ENCODE measurements at regions not wholly inside any gene's neighbourhood (a gene's known extent, or its start where the extent isn't known, plus 50 kb on each side); places are given as distances from the start of the nearest gene placed in this dataset.

DNA sequence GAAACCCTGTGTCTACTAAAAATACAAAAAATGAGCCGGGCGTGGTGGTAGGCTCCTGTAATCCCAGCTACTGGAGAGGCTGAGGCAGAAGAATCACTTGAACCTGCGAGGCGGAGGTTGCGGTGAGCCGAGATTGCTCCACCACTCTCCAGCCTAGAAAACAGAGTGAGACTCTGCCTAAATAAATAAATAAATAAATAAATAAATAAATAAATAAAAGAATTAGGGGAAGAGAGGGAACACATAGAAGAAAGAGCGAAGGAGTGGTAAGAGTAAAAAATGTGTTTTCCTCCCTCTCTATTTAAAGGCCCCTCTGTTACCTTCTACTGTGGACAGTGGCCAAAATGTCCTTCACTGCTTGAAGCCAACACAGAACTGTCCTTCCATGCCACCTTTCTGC, 103.9 kb upstream of the SOX21 start:
- TF ChIP-seq, protein P1, sequence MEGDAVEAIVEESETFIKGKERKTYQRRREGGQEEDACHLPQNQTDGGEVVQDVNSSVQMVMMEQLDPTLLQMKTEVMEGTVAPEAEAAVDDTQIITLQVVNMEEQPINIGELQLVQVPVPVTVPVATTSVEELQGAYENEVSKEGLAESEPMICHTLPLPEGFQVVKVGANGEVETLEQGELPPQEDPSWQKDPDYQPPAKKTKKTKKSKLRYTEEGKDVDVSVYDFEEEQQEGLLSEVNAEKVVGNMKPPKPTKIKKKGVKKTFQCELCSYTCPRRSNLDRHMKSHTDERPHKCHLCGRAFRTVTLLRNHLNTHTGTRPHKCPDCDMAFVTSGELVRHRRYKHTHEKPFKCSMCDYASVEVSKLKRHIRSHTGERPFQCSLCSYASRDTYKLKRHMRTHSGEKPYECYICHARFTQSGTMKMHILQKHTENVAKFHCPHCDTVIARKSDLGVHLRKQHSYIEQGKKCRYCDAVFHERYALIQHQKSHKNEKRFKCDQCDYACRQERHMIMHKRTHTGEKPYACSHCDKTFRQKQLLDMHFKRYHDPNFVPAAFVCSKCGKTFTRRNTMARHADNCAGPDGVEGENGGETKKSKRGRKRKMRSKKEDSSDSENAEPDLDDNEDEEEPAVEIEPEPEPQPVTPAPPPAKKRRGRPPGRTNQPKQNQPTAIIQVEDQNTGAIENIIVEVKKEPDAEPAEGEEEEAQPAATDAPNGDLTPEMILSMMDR (IDR thresholded peaks at IDR 0.05): no peak
- DNase-seq (ENCODE audit: extremely low spot score, unreplicated experiment): no peak
- H3K4me1 Mint-ChIP-seq (ENCODE audit: unreplicated experiment): no peaks in the 10 kb centered on the region
- H3K36me3 Mint-ChIP-seq (ENCODE audit: unreplicated experiment): no peaks in the 10 kb centered on the region
- H3K4me3 Mint-ChIP-seq (ENCODE audit: unreplicated experiment): no peak overlapping the region
- no peak overlapping the region for H3K27ac Mint-ChIP-seq (ENCODE audit: unreplicated experiment)
- no peaks in the 10 kb centered on the region for H3K9me3 Mint-ChIP-seq (ENCODE audit: unreplicated experiment)
- H3K27me3 Mint-ChIP-seq (ENCODE audit: unreplicated experiment): peaks cover 19% of the 10 kb centered on the region

DNA sequence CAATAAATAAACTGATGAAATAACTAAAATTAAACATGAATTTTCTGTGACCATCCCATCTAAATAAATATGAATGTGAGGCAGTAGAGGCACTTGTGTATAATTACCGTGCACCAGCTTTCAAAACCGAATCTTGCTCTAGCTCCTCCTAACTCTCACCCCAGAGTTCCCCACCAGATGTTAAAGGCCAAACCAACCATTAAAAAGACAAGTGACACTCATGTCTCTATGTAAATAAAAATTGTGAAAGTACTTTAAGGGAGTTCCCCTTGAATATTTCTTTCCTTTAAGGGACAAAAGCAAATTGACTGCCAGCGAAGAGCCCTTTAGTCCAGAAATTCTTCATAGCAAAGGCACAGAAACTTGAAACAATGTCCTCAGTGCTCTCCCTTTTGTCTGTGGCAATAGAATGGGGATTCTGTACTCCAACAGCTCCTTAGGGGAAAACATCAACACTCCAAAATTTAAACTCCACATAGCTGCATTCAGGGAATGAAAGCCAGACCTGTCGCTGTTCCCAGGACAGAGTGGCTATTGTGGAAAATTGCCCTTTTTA, 101.7 kb upstream of the SOX21 start:
- no peaks in the 10 kb centered on the region for H3K36me3 Mint-ChIP-seq (ENCODE audit: unreplicated experiment)
- TF ChIP-seq, protein P1 (IDR thresholded peaks at IDR 0.05): no peak
- H3K9me3 Mint-ChIP-seq (ENCODE audit: unreplicated experiment): no peaks in the 10 kb centered on the region
- no peak for DNase-seq (ENCODE audit: extremely low spot score, unreplicated experiment)
- H3K4me1 Mint-ChIP-seq (ENCODE audit: unreplicated experiment): no peaks in the 10 kb centered on the region
- H3K4me3 Mint-ChIP-seq (ENCODE audit: unreplicated experiment): no peak overlapping the region
- H3K27ac Mint-ChIP-seq (ENCODE audit: unreplicated experiment): no peak overlapping the region
- peaks cover 22% of the 10 kb centered on the region for H3K27me3 Mint-ChIP-seq (ENCODE audit: unreplicated experiment)

DNA sequence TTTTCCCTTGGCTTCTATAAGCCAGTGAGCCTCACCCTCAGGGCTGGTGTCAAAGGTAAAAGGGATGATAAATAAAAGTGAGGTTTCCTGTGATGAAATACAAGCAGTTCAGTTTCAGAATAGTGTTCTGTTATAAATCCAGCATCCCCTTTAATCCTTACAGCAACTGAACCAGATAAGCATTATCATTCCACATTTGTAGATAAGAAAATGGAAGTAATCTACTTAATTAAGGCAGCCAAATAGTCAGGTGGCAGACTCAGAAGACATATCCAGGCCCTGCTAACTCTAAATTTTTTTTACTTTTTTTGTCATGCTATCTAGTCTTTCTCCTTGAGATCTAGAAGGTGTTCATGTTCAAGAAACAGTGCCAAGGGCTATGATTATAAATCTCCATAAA, 99.4 kb upstream of the SOX21 start:
- Mint-ChIP-seq H3K27ac (ENCODE audit: unreplicated experiment) (no peak overlapping the region), H3K4me1 (ENCODE audit: unreplicated experiment) (no peaks in the 10 kb centered on the region)

DNA sequence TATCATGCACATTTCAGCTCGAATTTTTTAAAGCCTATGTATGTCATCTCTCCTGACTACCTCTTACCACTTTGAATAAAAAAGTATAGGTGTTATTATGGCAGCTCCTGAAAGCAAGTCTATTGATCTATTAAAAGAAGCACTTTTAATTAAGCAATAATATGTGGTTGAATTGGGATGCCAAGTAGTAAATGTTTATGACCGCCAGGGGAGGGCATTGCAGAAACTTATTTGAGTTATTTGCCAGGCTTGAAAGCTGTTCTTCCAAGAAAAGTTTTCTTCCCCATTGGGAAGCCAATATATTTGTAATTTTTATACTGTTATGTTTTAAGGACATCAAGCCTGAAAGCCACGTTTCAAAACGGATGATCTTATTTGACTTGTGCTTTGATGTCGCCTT, 88.1 kb upstream of the SOX21 start:
- Mint-ChIP-seq H3K27me3 (ENCODE audit: unreplicated experiment) (peaks cover 9% of the 10 kb centered on the region), H3K4me3 (ENCODE audit: unreplicated experiment) (no peak overlapping the region), H3K9me3 (ENCODE audit: unreplicated experiment) (no peaks in the 10 kb centered on the region), H3K4me1 (ENCODE audit: unreplicated experiment) (no peaks in the 10 kb centered on the region), H3K27ac (ENCODE audit: unreplicated experiment) (no peak overlapping the region), H3K36me3 (ENCODE audit: unreplicated experiment) (no peaks in the 10 kb centered on the region)
- TF ChIP-seq, protein P1 (IDR thresholded peaks at IDR 0.05): no peak
- DNase-seq (ENCODE audit: extremely low spot score, unreplicated experiment): no peak

More for the DNA sequence above, 99.4 kb upstream of the SOX21 start:
- H3K27me3 Mint-ChIP-seq (ENCODE audit: unreplicated experiment): peaks cover 20% of the 10 kb centered on the region
- DNase-seq (ENCODE audit: extremely low spot score, unreplicated experiment): no peak
- H3K4me3 Mint-ChIP-seq (ENCODE audit: unreplicated experiment): no peak overlapping the region
- H3K36me3 Mint-ChIP-seq (ENCODE audit: unreplicated experiment): no peaks in the 10 kb centered on the region
- no peaks in the 10 kb centered on the region for H3K9me3 Mint-ChIP-seq (ENCODE audit: unreplicated experiment)
- TF ChIP-seq, protein P1 (IDR thresholded peaks at IDR 0.05): no peak

DNA sequence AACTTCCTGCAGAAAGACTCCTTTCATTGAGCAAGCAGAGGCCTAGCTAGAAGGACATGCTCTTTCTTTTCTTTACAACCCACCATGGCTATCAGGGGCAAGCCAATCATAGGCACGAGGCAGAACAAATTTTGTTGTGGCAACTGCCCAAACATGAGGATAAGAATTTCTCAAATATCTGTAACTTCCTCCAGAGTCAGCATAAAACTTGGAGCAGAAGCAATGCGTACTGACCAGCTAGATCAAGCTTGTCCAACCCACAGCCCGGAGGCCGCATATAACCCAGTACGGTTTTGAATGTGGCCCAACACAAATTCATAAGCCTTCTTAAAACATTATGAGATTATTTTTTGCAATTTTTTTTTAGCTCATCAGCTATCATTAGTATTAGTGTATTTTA, 87.0 kb upstream of the SOX21 start:
- Mint-ChIP-seq H3K4me1 (ENCODE audit: unreplicated experiment) (no peaks in the 10 kb centered on the region), H3K9me3 (ENCODE audit: unreplicated experiment) (no peaks in the 10 kb centered on the region), H3K27ac (ENCODE audit: unreplicated experiment) (no peak overlapping the region), H3K4me3 (ENCODE audit: unreplicated experiment) (no peak overlapping the region), H3K36me3 (ENCODE audit: unreplicated experiment) (no peaks in the 10 kb centered on the region), H3K27me3 (ENCODE audit: unreplicated experiment) (peaks cover 9% of the 10 kb centered on the region)
- no peak for DNase-seq (ENCODE audit: extremely low spot score, unreplicated experiment)
- TF ChIP-seq, protein P1 (IDR thresholded peaks at IDR 0.05): no peak
